ENCODE measurements at regions not wholly inside any gene's neighbourhood (a gene's known extent, or its start where the extent isn't known, plus 50 kb on each side); places are given as distances from the start of the nearest gene placed in this dataset.
A peak's percentile ranks its signal among the peaks of the same experiment; 100 is the strongest.

- no peak overlapping the region for H3K27ac ChIP-seq (ENCODE audit: low read depth, low read length, poor library complexity, severe bottlenecking)
- DNase-seq (ENCODE audit: low spot score), result no peak
- POLR2A ChIA-PET, result interaction anchor here (1.0 to 2.1 kb wide), 4 partner anchors 11 to 69 kb away, joined by 3 to 4 read pairs (median 4); no protein-coding TSS in a partner anchor
- CTCF ChIA-PET (ENCODE audit: unreplicated experiment), result no interaction called here
- H2AFZ ChIP-seq (ENCODE audit: low read length), result no peak overlapping the region; the same call in 1 of the 2 replicates
- no peaks in the 10 kb centered on the region for H3K9me2 ChIP-seq (ENCODE audit: insufficient read depth, low read length)
- no peak for TF ChIP-seq CTCF (conservative IDR thresholded peaks at IDR 0.05; ENCODE audit: low read length)
- no peak for TF ChIP-seq EZH2phosphoT487 (IDR thresholded peaks at IDR 0.05; ENCODE audit: borderline replicate concordance, low read depth, low read length)
- H4K20me1 ChIP-seq (ENCODE audit: insufficient read depth, low read length), result no peaks in the 10 kb centered on the region
- intact Hi-C loops (cut with micrococcal nuclease; ENCODE audit: unreplicated experiment), result no loop called here
- BruUV-seq (replicated peaks), result no TSS peak
- H3K9me3 ChIP-seq (ENCODE audit: low read length), result peaks cover 14% of the 10 kb centered on the region; the same call in 1 of the 2 replicates
- no peaks in the 10 kb centered on the region; the same call in 1 of the 2 replicates for H3K36me3 ChIP-seq (ENCODE audit: insufficient read depth, low read length)
- no peaks in the 10 kb centered on the region for H3K79me2 ChIP-seq (ENCODE audit: insufficient read depth, low read depth, low read length)
- H3K4me2 ChIP-seq (ENCODE audit: low read length), result no peak overlapping the region
- no peak overlapping the region for H3K4me3 ChIP-seq (ENCODE audit: low read depth, low read length, poor library complexity, severe bottlenecking)
- peaks cover 25% of the 10 kb centered on the region for H3K4me1 ChIP-seq (ENCODE audit: insufficient read depth, low read length, poor library complexity, severe bottlenecking)
Observed at GRCh38 chr2:234414596-234414995, 82.3 kb downstream of the ARL4C start.

- no peaks in the 10 kb centered on the region for H3K9me2 ChIP-seq (ENCODE audit: insufficient read depth, low read length)
- intact Hi-C loops (cut with micrococcal nuclease; ENCODE audit: unreplicated experiment), result no loop called here
- no peaks in the 10 kb centered on the region for H3K79me2 ChIP-seq (ENCODE audit: insufficient read depth, low read depth, low read length)
- H3K4me1 ChIP-seq (ENCODE audit: insufficient read depth, low read length, poor library complexity, severe bottlenecking), result peaks cover 25% of the 10 kb centered on the region
- 0 out of 2 replicates have a peak overlapping the region, but pooled peaks have one; percentile 51 for H3K4me2 ChIP-seq (ENCODE audit: low read length)
- peaks cover 7% of the 10 kb centered on the region; the same call in 1 of the 2 replicates for H3K9me3 ChIP-seq (ENCODE audit: low read length)
- ChIA-PET CTCF (ENCODE audit: unreplicated experiment) (interaction anchor here (0.9 kb wide), 1 partner anchor 12 kb away, joined by 4 read pairs; no protein-coding TSS in a partner anchor), POLR2A (interaction anchor here (0.7 to 4.2 kb wide), 13 partner anchors 11 to 122 kb away, joined by 3 to 55 read pairs (median 4); no protein-coding TSS in a partner anchor)
- BruUV-seq (replicated peaks), result no TSS peak
- H3K27ac ChIP-seq (ENCODE audit: low read depth, low read length, poor library complexity, severe bottlenecking), result no peak overlapping the region
- no peak overlapping the region; the same call in 1 of the 2 replicates for H2AFZ ChIP-seq (ENCODE audit: low read length)
- TF ChIP-seq CTCF (conservative IDR thresholded peaks at IDR 0.05; ENCODE audit: low read length) (no peak), EZH2phosphoT487 (IDR thresholded peaks at IDR 0.05; ENCODE audit: borderline replicate concordance, low read depth, low read length) (no peak)
- H3K36me3 ChIP-seq (ENCODE audit: insufficient read depth, low read length), result no peaks in the 10 kb centered on the region
- H4K20me1 ChIP-seq (ENCODE audit: insufficient read depth, low read length), result no peaks in the 10 kb centered on the region
- H3K4me3 ChIP-seq (ENCODE audit: low read depth, low read length, poor library complexity, severe bottlenecking), result no peak overlapping the region
- no peak for DNase-seq (ENCODE audit: low spot score)
Observed at GRCh38 chr2:234412726-234413125, 84.2 kb downstream of the ARL4C start.

- no TSS peak for BruUV-seq (replicated peaks)
- Histone ChIP-seq H3K4me2 (ENCODE audit: low read length) (peak overlapping the region; percentile 51), H3K9me2 (ENCODE audit: insufficient read depth, low read length) (no peaks in the 10 kb centered on the region), H4K20me1 (ENCODE audit: insufficient read depth, low read length) (no peaks in the 10 kb centered on the region), H3K4me1 (ENCODE audit: insufficient read depth, low read length, poor library complexity, severe bottlenecking) (peaks cover 25% of the 10 kb centered on the region), H3K4me3 (ENCODE audit: low read depth, low read length, poor library complexity, severe bottlenecking) (peak overlapping the region; percentile 15), H3K9me3 (ENCODE audit: low read length) (no peaks in the 10 kb centered on the region), H2AFZ (ENCODE audit: low read length) (peak overlapping the region; percentile 66; the same call in 1 of the 2 replicates), H3K36me3 (ENCODE audit: insufficient read depth, low read length) (no peaks in the 10 kb centered on the region), H3K79me2 (ENCODE audit: insufficient read depth, low read depth, low read length) (no peaks in the 10 kb centered on the region), H3K27ac (ENCODE audit: low read depth, low read length, poor library complexity, severe bottlenecking) (no peak overlapping the region)
- POLR2A ChIA-PET, result interaction anchor here (0.6 to 4.2 kb wide), 16 partner anchors 12 to 121 kb away, joined by 3 to 55 read pairs (median 4); no protein-coding TSS in a partner anchor
- DNase-seq (ENCODE audit: low spot score), result peak; percentile 32
- CTCF ChIA-PET (ENCODE audit: unreplicated experiment), result interaction anchor here (0.5 to 0.8 kb wide), 3 partner anchors 11 to 270 kb away, joined by 3 to 4 read pairs (median 3); no protein-coding TSS in a partner anchor
- TF ChIP-seq CTCF (conservative IDR thresholded peaks at IDR 0.05; ENCODE audit: low read length) (no peak), EZH2phosphoT487 (IDR thresholded peaks at IDR 0.05; ENCODE audit: borderline replicate concordance, low read depth, low read length) (no peak)
- intact Hi-C loops (cut with micrococcal nuclease; ENCODE audit: unreplicated experiment), result no loop called here
Observed at GRCh38 chr2:234411793-234412192, 85.1 kb downstream of the ARL4C start.
